ENCODE measurements at regions not wholly inside any gene's neighbourhood (a gene's known extent, or its start where the extent isn't known, plus 50 kb on each side); places are given as distances from the start of the nearest gene placed in this dataset.

- intact Hi-C loops (cut with micrococcal nuclease): no loop called here
- Histone ChIP-seq H3K9me2 (replicated peaks; ENCODE audit: low read length) (no peaks in the 10 kb centered on the region), H3K9ac (ENCODE audit: low read length) (no peak overlapping the region), H3K36me3 (ENCODE audit: low read depth, low read length) (0 out of 2 replicates have a peak, but pooled peaks cover 5% of the 10 kb centered on the region), H3K79me2 (ENCODE audit: low read length) (no peaks in the 10 kb centered on the region), H3K9me3 (ENCODE audit: low read length) (no peaks in the 10 kb centered on the region), H3F3A (ENCODE audit: low read length, unreplicated experiment) (no peaks in the 10 kb centered on the region), H3K4me3 (ENCODE audit: low read length) (no peak overlapping the region), H3K27me3 (ENCODE audit: low read length) (no peaks in the 10 kb centered on the region), H3K4me1 (ENCODE audit: insufficient read depth, low read length) (no peaks in the 10 kb centered on the region), H2AFZ (ENCODE audit: low read length) (no peak overlapping the region), H3K4me2 (ENCODE audit: low read length) (no peak overlapping the region), H4K20me1 (ENCODE audit: low read length) (no peaks in the 10 kb centered on the region), H3K27ac (ENCODE audit: low read length) (no peak overlapping the region)
- CTCF ChIA-PET: no interaction called here
- TF ChIP-seq EZH2phosphoT487 (IDR thresholded peaks at IDR 0.05; ENCODE audit: borderline replicate concordance, low read length) (no peak), CTCF (conservative IDR thresholded peaks at IDR 0.05; ENCODE audit: low read depth, low read length) (no peak), EZH2 (IDR thresholded peaks at IDR 0.05; ENCODE audit: low read length, unreplicated experiment) (no peak)
- DNase-seq: no peak
- no TSS peak for BruUV-seq (replicated peaks)
- no peak for ATAC-seq
- POLR2A ChIA-PET (ENCODE audit: unreplicated experiment): no interaction called here
Observed at GRCh38 chr22:47802421-47802820, 1040.0 kb downstream of the TBC1D22A start.

GRCh38 chr22:47801541-47802245, 1039.2 kb downstream of the TBC1D22A start:
- ATAC-seq (no peak), DNase-seq (no peak)
- ChIA-PET POLR2A (ENCODE audit: unreplicated experiment) (no interaction called here), CTCF (no interaction called here)
- H2AFZ ChIP-seq (ENCODE audit: low read length): no peak overlapping the region
- H3K79me2 ChIP-seq (ENCODE audit: low read length): no peaks in the 10 kb centered on the region
- no peak overlapping the region for H3K4me3 ChIP-seq (ENCODE audit: low read length)
- no TSS peak for BruUV-seq (replicated peaks)
- no peak overlapping the region for H3K4me2 ChIP-seq (ENCODE audit: low read length)
- H3K36me3 ChIP-seq (ENCODE audit: low read depth, low read length): 0 out of 2 replicates have a peak, but pooled peaks cover 5% of the 10 kb centered on the region
- intact Hi-C loops (cut with micrococcal nuclease): no loop called here
- no peaks in the 10 kb centered on the region for H3K4me1 ChIP-seq (ENCODE audit: insufficient read depth, low read length)
- H3K9me3 ChIP-seq (ENCODE audit: low read length): no peaks in the 10 kb centered on the region
- no peaks in the 10 kb centered on the region for H4K20me1 ChIP-seq (ENCODE audit: low read length)
- no peak overlapping the region for H3K27ac ChIP-seq (ENCODE audit: low read length)
- no peaks in the 10 kb centered on the region for H3K27me3 ChIP-seq (ENCODE audit: low read length)
- H3F3A ChIP-seq (ENCODE audit: low read length, unreplicated experiment): no peaks in the 10 kb centered on the region
- no peak for TF ChIP-seq CTCF (conservative IDR thresholded peaks at IDR 0.05; ENCODE audit: low read depth, low read length)
- TF ChIP-seq EZH2phosphoT487 (IDR thresholded peaks at IDR 0.05; ENCODE audit: borderline replicate concordance, low read length): no peak
- TF ChIP-seq EZH2 (IDR thresholded peaks at IDR 0.05; ENCODE audit: low read length, unreplicated experiment): no peak
- H3K9ac ChIP-seq (ENCODE audit: low read length): no peak overlapping the region
- H3K9me2 ChIP-seq (replicated peaks; ENCODE audit: low read length): no peaks in the 10 kb centered on the region

GRCh38 chr22:47798229-47798628, 1035.8 kb downstream of the TBC1D22A start:
- Histone ChIP-seq H3K79me2 (ENCODE audit: low read length) (no peaks in the 10 kb centered on the region), H3K4me1 (ENCODE audit: insufficient read depth, low read length) (no peaks in the 10 kb centered on the region), H3K27me3 (ENCODE audit: low read length) (no peaks in the 10 kb centered on the region), H3K4me3 (ENCODE audit: low read length) (no peak overlapping the region), H3K9me2 (replicated peaks; ENCODE audit: low read length) (no peaks in the 10 kb centered on the region), H3K4me2 (ENCODE audit: low read length) (no peak overlapping the region), H3K9me3 (ENCODE audit: low read length) (no peaks in the 10 kb centered on the region), H3K9ac (ENCODE audit: low read length) (no peak overlapping the region), H4K20me1 (ENCODE audit: low read length) (no peaks in the 10 kb centered on the region), H3K36me3 (ENCODE audit: low read depth, low read length) (0 out of 2 replicates have a peak, but pooled peaks cover 5% of the 10 kb centered on the region), H3F3A (ENCODE audit: low read length, unreplicated experiment) (no peaks in the 10 kb centered on the region), H3K27ac (ENCODE audit: low read length) (no peak overlapping the region), H2AFZ (ENCODE audit: low read length) (no peak overlapping the region)
- CTCF ChIA-PET: no interaction called here
- TF ChIP-seq CTCF (conservative IDR thresholded peaks at IDR 0.05; ENCODE audit: low read depth, low read length) (no peak), EZH2phosphoT487 (IDR thresholded peaks at IDR 0.05; ENCODE audit: borderline replicate concordance, low read length) (no peak)
- DNase-seq: no peak
- POLR2A ChIA-PET (ENCODE audit: unreplicated experiment): no interaction called here
- BruUV-seq (replicated peaks): no TSS peak
- no peak for ATAC-seq
- intact Hi-C loops (cut with micrococcal nuclease): no loop called here

Data from PC-3 (cell line).